ENCODE measurements at regions not wholly inside any gene's neighbourhood (a gene's known extent, or its start where the extent isn't known, plus 50 kb on each side); places are given as distances from the start of the nearest gene placed in this dataset.
"Not testable (repeated sequence)": the region's sequence is repeated elsewhere in the genome, so short reads cannot be mapped to it uniquely, and the experiment has no call there.

GRCh38 chr6:137810554-137811120 is 56.4 kb upstream of the TNFAIP3 start:
- DNase-seq, result no peak

- DNase-seq, result peak; percentile 91
Measured at GRCh38 chr6:137811121-137811915, 55.7 kb upstream of the TNFAIP3 start.

GRCh38 chr6:137811916-137812553 is 55.0 kb upstream of the TNFAIP3 start:
- no peak for DNase-seq

- no peak for DNase-seq
Measured at GRCh38 chr6:137813308-137813970, 53.6 kb upstream of the TNFAIP3 start.

GRCh38 chr6:137814030-137814429 is 53.0 kb upstream of the TNFAIP3 start:
- DNase-seq, result not testable (repeated sequence)

- no peak for DNase-seq
Measured at GRCh38 chr6:137815692-137816091, 51.4 kb upstream of the TNFAIP3 start.

- no peak for DNase-seq
Measured at GRCh38 chr6:137816133-137816579, 50.9 kb upstream of the TNFAIP3 start.

GRCh38 chr6:137816688-137817618 is 50.1 kb upstream of the TNFAIP3 start:
- no peak for DNase-seq
